ENCODE measurements at regions not wholly inside any gene's neighbourhood (a gene's known extent, or its start where the extent isn't known, plus 50 kb on each side); places are given as distances from the start of the nearest gene placed in this dataset.
A peak's percentile ranks its signal among the peaks of the same experiment; 100 is the strongest.
"Not testable (repeated sequence)": the region's sequence is repeated elsewhere in the genome, so short reads cannot be mapped to it uniquely, and the experiment has no call there.

- peak in 1 of 3 donors; percentile 24 for DNase-seq
Measured at GRCh38 chr10:27344568-27345454, 104.2 kb upstream of the ACBD5 start.

- no peak for DNase-seq
Measured at GRCh38 chr10:27341001-27341400, 100.4 kb upstream of the ACBD5 start.

GRCh38 chr10:27335246-27335645 lies 94.6 kb upstream of the ACBD5 start:
- DNase-seq = not testable (repeated sequence)

GRCh38 chr10:27330074-27330473 lies 89.5 kb upstream of the ACBD5 start:
- DNase-seq = no peak

GRCh38 chr10:27328946-27329345 lies 88.3 kb upstream of the ACBD5 start:
- no peak for DNase-seq

- not testable (repeated sequence) for DNase-seq
Measured at GRCh38 chr10:27326748-27327147, 86.2 kb upstream of the ACBD5 start.

GRCh38 chr10:27319752-27320431 lies 79.3 kb upstream of the ACBD5 start:
- peak; percentile 76 to 90 (median 82) for DNase-seq

GRCh38 chr10:27319139-27319538 lies 78.5 kb upstream of the ACBD5 start:
- not testable (repeated sequence) for DNase-seq

- DNase-seq = peak; percentile 15 to 55 (median 30)
Measured at GRCh38 chr10:27315082-27315481, 74.5 kb upstream of the ACBD5 start.

GRCh38 chr10:27313586-27313985 lies 73.0 kb upstream of the ACBD5 start:
- DNase-seq = not testable (repeated sequence)

GRCh38 chr10:27312854-27313253 lies 72.3 kb upstream of the ACBD5 start:
- no peak for DNase-seq

- not testable (repeated sequence) for DNase-seq
Measured at GRCh38 chr10:27311809-27312208, 71.2 kb upstream of the ACBD5 start.

- peak; percentile 54 to 68 (median 55) for DNase-seq
Measured at GRCh38 chr10:27298522-27298850, 57.9 kb upstream of the ACBD5 start.

GRCh38 chr10:27297844-27298521 lies 57.4 kb upstream of the ACBD5 start:
- DNase-seq = peak; percentile 25 to 67 (median 63)

- DNase-seq = not testable (repeated sequence)
Measured at GRCh38 chr10:27296285-27296684, 55.7 kb upstream of the ACBD5 start.

- peak in 1 of 3 donors; percentile 34 for DNase-seq
Measured at GRCh38 chr10:27291253-27291895, 50.8 kb upstream of the ACBD5 start.

Data from suppressor macrophage treated with lipopolysaccharide for 1 hour (primary cell).